ENCODE measurements at regions not wholly inside any gene's neighbourhood (a gene's known extent, or its start where the extent isn't known, plus 50 kb on each side); places are given as distances from the start of the nearest gene placed in this dataset.

GRCh38 chr6:8639928-8640649, 204.7 kb upstream of the SLC35B3 start (continued):
- no peak for TF ChIP-seq PPARG (CRISPR knock-in tag; conservative IDR thresholded peaks at IDR 0.05)
- no peak for TF ChIP-seq NFRKB (IDR thresholded peaks at IDR 0.05)
- TF ChIP-seq, protein P1, sequence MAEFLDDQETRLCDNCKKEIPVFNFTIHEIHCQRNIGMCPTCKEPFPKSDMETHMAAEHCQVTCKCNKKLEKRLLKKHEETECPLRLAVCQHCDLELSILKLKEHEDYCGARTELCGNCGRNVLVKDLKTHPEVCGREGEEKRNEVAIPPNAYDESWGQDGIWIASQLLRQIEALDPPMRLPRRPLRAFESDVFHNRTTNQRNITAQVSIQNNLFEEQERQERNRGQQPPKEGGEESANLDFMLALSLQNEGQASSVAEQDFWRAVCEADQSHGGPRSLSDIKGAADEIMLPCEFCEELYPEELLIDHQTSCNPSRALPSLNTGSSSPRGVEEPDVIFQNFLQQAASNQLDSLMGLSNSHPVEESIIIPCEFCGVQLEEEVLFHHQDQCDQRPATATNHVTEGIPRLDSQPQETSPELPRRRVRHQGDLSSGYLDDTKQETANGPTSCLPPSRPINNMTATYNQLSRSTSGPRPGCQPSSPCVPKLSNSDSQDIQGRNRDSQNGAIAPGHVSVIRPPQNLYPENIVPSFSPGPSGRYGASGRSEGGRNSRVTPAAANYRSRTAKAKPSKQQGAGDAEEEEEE (CRISPR knock-in tag; IDR thresholded peaks at IDR 0.05; ENCODE audit: borderline replicate concordance) = no peak
- TF ChIP-seq TAF1 (CRISPR knock-in tag; IDR thresholded peaks at IDR 0.05) = no peak
- TF ChIP-seq, protein P2, sequence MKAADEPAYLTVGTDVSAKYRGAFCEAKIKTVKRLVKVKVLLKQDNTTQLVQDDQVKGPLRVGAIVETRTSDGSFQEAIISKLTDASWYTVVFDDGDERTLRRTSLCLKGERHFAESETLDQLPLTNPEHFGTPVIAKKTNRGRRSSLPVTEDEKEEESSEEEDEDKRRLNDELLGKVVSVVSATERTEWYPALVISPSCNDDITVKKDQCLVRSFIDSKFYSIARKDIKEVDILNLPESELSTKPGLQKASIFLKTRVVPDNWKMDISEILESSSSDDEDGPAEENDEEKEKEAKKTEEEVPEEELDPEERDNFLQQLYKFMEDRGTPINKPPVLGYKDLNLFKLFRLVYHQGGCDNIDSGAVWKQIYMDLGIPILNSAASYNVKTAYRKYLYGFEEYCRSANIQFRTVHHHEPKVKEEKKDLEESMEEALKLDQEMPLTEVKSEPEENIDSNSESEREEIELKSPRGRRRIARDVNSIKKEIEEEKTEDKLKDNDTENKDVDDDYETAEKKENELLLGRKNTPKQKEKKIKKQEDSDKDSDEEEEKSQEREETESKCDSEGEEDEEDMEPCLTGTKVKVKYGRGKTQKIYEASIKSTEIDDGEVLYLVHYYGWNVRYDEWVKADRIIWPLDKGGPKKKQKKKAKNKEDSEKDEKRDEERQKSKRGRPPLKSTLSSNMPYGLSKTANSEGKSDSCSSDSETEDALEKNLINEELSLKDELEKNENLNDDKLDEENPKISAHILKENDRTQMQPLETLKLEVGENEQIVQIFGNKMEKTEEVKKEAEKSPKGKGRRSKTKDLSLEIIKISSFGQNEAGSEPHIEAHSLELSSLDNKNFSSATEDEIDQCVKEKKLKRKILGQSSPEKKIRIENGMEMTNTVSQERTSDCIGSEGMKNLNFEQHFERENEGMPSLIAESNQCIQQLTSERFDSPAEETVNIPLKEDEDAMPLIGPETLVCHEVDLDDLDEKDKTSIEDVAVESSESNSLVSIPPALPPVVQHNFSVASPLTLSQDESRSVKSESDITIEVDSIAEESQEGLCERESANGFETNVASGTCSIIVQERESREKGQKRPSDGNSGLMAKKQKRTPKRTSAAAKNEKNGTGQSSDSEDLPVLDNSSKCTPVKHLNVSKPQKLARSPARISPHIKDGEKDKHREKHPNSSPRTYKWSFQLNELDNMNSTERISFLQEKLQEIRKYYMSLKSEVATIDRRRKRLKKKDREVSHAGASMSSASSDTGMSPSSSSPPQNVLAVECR (CRISPR knock-in tag; IDR thresholded peaks at IDR 0.05; ENCODE audit: borderline replicate concordance) = no peak
- TF ChIP-seq, protein P3, sequence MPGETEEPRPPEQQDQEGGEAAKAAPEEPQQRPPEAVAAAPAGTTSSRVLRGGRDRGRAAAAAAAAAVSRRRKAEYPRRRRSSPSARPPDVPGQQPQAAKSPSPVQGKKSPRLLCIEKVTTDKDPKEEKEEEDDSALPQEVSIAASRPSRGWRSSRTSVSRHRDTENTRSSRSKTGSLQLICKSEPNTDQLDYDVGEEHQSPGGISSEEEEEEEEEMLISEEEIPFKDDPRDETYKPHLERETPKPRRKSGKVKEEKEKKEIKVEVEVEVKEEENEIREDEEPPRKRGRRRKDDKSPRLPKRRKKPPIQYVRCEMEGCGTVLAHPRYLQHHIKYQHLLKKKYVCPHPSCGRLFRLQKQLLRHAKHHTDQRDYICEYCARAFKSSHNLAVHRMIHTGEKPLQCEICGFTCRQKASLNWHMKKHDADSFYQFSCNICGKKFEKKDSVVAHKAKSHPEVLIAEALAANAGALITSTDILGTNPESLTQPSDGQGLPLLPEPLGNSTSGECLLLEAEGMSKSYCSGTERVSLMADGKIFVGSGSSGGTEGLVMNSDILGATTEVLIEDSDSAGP (CRISPR knock-in tag; IDR thresholded peaks at IDR 0.05; ENCODE audit: borderline replicate concordance) = no peak
- TF ChIP-seq ZNF546 (CRISPR knock-in tag; conservative IDR thresholded peaks at IDR 0.05) = no peak
- TF ChIP-seq ZBTB42 (CRISPR knock-in tag; IDR thresholded peaks at IDR 0.05) = no peak
- TF ChIP-seq TMF1 (CRISPR knock-in tag; IDR thresholded peaks at IDR 0.05; ENCODE audit: low read depth) = no peak
- TF ChIP-seq ZNF264 (CRISPR knock-in tag; IDR thresholded peaks at IDR 0.05) = no peak
- no peak for TF ChIP-seq ZNF782 (CRISPR knock-in tag; IDR thresholded peaks at IDR 0.05; ENCODE audit: borderline replicate concordance)
- TF ChIP-seq MYNN (CRISPR knock-in tag; IDR thresholded peaks at IDR 0.05; ENCODE audit: low read depth) = no peak
- no peak for TF ChIP-seq POLR2G (IDR thresholded peaks at IDR 0.05; ENCODE audit: low read depth, low read length)
- TF ChIP-seq TARDBP (CRISPR knock-in tag; IDR thresholded peaks at IDR 0.05) = no peak
- no peak for TF ChIP-seq ZNF276 (CRISPR knock-in tag; IDR thresholded peaks at IDR 0.05; ENCODE audit: low read depth)
- TF ChIP-seq ZNF839 (CRISPR knock-in tag; IDR thresholded peaks at IDR 0.05; ENCODE audit: borderline replicate concordance) = no peak
- TF ChIP-seq NFATC3 (CRISPR knock-in tag; IDR thresholded peaks at IDR 0.05) = no peak
- TF ChIP-seq SP5 (CRISPR knock-in tag; IDR thresholded peaks at IDR 0.05; ENCODE audit: borderline replicate concordance, low read depth) = no peak
- TF ChIP-seq MAF1 (CRISPR knock-in tag; IDR thresholded peaks at IDR 0.05; ENCODE audit: borderline replicate concordance) = no peak
- no peak for TF ChIP-seq SOX6 (IDR thresholded peaks at IDR 0.05)
- TF ChIP-seq SOX6 (CRISPR knock-in tag; IDR thresholded peaks at IDR 0.05) = peak; percentile 84

Measured in HepG2 (cell line).